ENCODE measurements at regions not wholly inside any gene's neighbourhood (a gene's known extent, or its start where the extent isn't known, plus 50 kb on each side); places are given as distances from the start of the nearest gene placed in this dataset.
A peak's percentile ranks its signal among the peaks of the same experiment; 100 is the strongest.

DNA sequence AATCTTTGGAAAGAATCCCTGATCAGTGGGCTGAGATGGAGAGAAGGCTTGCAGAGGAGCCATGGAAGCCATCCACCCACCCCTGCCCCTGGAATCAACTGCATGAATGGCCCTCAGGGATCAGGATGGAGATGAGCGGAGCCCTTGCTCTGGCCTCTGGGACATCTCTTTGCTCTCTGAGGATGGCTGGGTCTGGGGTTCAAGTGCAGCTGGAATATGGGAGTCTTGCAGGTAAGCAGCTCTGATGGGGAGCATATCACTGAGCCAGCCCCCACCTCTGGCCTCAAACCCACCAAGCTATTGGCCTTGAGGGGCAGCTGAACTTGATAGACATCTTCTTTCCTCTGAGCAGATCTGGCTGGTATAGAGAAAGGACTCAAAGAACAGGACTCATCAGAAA is 76.1 kb downstream of the C5orf15 start:
- CTCF ChIA-PET: no interaction called here
- intact Hi-C loops (cut with DNase I, micrococcal nuclease): no loop called here

DNA sequence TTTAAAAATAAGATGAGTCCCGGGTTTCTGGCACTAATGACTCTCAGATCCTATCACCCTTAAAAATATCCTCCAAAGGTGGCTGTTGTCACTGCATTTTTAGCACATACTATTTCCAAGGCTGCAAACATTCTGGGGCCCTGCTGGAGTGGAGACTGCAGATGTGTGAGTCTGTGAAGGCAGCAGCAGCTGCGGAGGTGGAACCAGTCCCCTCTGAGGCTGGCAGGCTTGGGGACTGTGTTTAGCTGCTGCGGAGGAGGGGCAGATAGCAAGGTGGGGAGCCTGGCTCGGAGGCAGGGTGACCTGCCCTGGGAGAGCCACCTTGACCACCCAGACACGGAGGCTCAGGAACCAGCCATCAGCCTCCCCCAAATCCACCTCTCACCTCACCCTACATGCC is 77.0 kb downstream of the C5orf15 start:
- Mint-ChIP-seq H3K36me3 (ENCODE audit: low read depth) (no peaks in the 10 kb centered on the region), H3K4me3 (no peak overlapping the region), H3K4me1 (peaks cover 4% of the 10 kb centered on the region), H3K27ac (no peak overlapping the region), H3K27me3 (no peaks in the 10 kb centered on the region), H3K9me3 (ENCODE audit: low read depth) (no peaks in the 10 kb centered on the region)
- intact Hi-C loops (cut with DNase I, micrococcal nuclease): no loop called here
- DNase-seq (no peak), ATAC-seq (no peak)
- ChIA-PET POLR2A (no interaction called here), CTCF (no interaction called here)

More for the DNA sequence above, 76.1 kb downstream of the C5orf15 start:
- H3K36me3 Mint-ChIP-seq (ENCODE audit: low read depth): no peaks in the 10 kb centered on the region
- H3K9me3 Mint-ChIP-seq (ENCODE audit: low read depth): no peaks in the 10 kb centered on the region
- no peak overlapping the region for H3K27ac Mint-ChIP-seq
- DNase-seq: no peak
- no peak overlapping the region for H3K4me3 Mint-ChIP-seq
- no peak for ATAC-seq
- H3K4me1 Mint-ChIP-seq: peaks cover 4% of the 10 kb centered on the region
- POLR2A ChIA-PET: no interaction called here
- H3K27me3 Mint-ChIP-seq: no peaks in the 10 kb centered on the region

- Mint-ChIP-seq H3K4me3 (no peak overlapping the region), H3K9me3 (ENCODE audit: low read depth) (no peaks in the 10 kb centered on the region), H3K27me3 (no peaks in the 10 kb centered on the region), H3K36me3 (ENCODE audit: low read depth) (no peaks in the 10 kb centered on the region), H3K4me1 (no peaks in the 10 kb centered on the region), H3K27ac (no peak overlapping the region)
- DNase-seq (no peak), ATAC-seq (no peak)
- CTCF ChIA-PET: no interaction called here
- POLR2A ChIA-PET: no interaction called here
- intact Hi-C loops (cut with DNase I, micrococcal nuclease): no loop called here
These were observed 77.6 kb downstream of the C5orf15 start for GRCh38 chr5:133890776-133891280.

GRCh38 chr5:133890314-133890713 is 78.1 kb downstream of the C5orf15 start:
- Mint-ChIP-seq H3K4me1 (no peaks in the 10 kb centered on the region), H3K27me3 (no peaks in the 10 kb centered on the region), H3K4me3 (no peak overlapping the region), H3K27ac (no peak overlapping the region), H3K36me3 (ENCODE audit: low read depth) (no peaks in the 10 kb centered on the region), H3K9me3 (ENCODE audit: low read depth) (no peaks in the 10 kb centered on the region)
- intact Hi-C loops (cut with DNase I, micrococcal nuclease): no loop called here
- CTCF ChIA-PET: no interaction called here
- POLR2A ChIA-PET: no interaction called here
- DNase-seq (no peak), ATAC-seq (peak; percentile 19)

DNA sequence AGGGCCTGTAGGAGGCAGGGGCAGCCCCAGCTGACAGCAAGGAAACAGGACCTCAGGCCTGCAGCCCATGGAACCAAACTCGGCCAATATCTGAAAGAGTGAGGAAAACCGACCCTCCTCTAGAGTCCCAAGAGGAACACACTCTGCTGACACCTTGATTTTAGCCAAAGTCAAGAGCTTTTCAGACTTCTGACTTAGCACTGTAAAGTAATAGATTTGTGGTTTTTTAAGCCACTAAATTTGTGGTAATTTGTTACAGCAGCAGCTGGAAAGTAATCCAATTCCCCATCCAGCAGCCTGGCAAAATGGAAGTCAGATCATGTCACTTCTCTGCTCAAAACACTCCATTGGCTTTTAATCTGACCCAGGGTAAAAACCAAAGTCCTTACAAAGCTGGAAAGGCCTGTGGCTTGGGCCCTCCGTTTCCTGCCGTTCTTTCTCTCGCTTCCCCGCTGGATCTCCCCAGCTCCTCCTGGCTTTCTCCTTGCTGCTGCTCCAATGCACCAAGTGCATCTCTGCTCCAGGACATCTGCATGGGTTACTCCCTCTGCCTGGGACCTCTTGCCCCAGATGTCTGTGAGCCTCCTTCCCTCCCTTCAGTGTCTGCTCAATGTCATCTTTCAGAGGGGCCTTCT is 79.0 kb downstream of the C5orf15 start:
- no peaks in the 10 kb centered on the region for H3K9me3 Mint-ChIP-seq (ENCODE audit: low read depth)
- CTCF ChIA-PET: no interaction called here
- no peaks in the 10 kb centered on the region for H3K36me3 Mint-ChIP-seq (ENCODE audit: low read depth)
- H3K27me3 Mint-ChIP-seq: no peaks in the 10 kb centered on the region
- no peak for ATAC-seq
- H3K4me1 Mint-ChIP-seq: no peaks in the 10 kb centered on the region
- no peak overlapping the region for H3K27ac Mint-ChIP-seq
- intact Hi-C loops (cut with DNase I, micrococcal nuclease): no loop called here
- H3K4me3 Mint-ChIP-seq: no peak overlapping the region
- no peak for DNase-seq
- POLR2A ChIA-PET: interaction anchor here (0.6 kb wide), 1 partner anchor 474 kb away, joined by 3 read pairs; no protein-coding TSS in a partner anchor

DNA sequence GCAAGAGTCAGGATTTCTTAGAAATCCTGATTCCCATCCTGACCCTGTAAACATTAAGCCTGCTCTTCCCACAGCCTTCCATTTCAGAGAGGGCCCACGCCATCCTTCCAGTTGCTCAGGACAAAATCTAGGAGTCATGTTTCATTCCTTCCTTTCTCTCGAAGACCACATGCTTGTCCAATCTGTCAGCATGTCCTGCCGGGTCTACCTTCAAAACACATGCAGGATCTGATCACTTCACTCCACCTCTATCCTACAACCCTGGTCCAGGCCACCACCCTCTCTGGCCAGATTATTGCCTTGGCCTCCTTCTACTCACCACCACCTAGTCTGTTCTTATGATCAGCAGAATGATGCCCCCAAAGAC is 79.8 kb downstream of the C5orf15 start:
- no peaks in the 10 kb centered on the region for H3K36me3 Mint-ChIP-seq (ENCODE audit: low read depth)
- ATAC-seq: no peak

DNA sequence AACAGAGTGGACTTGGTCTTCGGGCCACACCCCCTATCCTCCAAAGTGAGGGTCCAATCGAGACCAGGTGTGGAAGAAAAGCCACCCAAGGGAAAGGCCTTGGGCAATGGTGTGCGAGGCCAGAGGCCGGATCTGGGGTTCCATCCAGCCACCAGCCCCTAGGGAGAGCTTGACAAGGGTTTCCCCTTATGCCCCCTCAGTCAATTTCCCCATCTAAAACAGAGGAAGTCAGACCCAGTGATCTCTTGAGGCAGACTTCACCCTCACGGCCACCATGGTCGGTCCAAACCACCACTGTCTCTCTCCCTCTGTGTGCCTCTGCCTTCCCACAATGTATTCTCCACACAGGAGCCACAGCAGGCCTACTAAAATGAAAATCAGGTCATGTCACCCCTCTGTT is 82.9 kb downstream of the C5orf15 start:
- H3K27ac Mint-ChIP-seq: no peak overlapping the region
- no peak for DNase-seq
- intact Hi-C loops (cut with DNase I, micrococcal nuclease): no loop called here
- POLR2A ChIA-PET: no interaction called here
- H3K4me3 Mint-ChIP-seq: no peak overlapping the region
- CTCF ChIA-PET: interaction anchor here (0.5 to 0.7 kb wide), 2 partner anchors 56 to 488 kb away, joined by 3 read pairs; no protein-coding TSS in a partner anchor
- H3K36me3 Mint-ChIP-seq (ENCODE audit: low read depth): no peaks in the 10 kb centered on the region
- no peaks in the 10 kb centered on the region for H3K9me3 Mint-ChIP-seq (ENCODE audit: low read depth)
- no peaks in the 10 kb centered on the region for H3K4me1 Mint-ChIP-seq
- H3K27me3 Mint-ChIP-seq: peaks cover 4% of the 10 kb centered on the region
- no peak for ATAC-seq

More for the DNA sequence above, 79.8 kb downstream of the C5orf15 start:
- intact Hi-C loops (cut with DNase I, micrococcal nuclease): no loop called here
- Mint-ChIP-seq H3K27me3 (no peaks in the 10 kb centered on the region), H3K4me1 (no peaks in the 10 kb centered on the region), H3K27ac (no peak overlapping the region), H3K9me3 (ENCODE audit: low read depth) (no peaks in the 10 kb centered on the region), H3K4me3 (no peak overlapping the region)
- no peak for DNase-seq
- ChIA-PET CTCF (interaction anchor here (0.6 to 1.3 kb wide), 2 partner anchors 19 to 110 kb away, joined by 3 to 4 read pairs; no protein-coding TSS in a partner anchor), POLR2A (no interaction called here)

- ChIA-PET CTCF (interaction anchor here (0.7 kb wide), 1 partner anchor 487 kb away, joined by 3 read pairs; no protein-coding TSS in a partner anchor), POLR2A (no interaction called here)
These were observed 83.7 kb downstream of the C5orf15 start for GRCh38 chr5:133884569-133885311.

DNA sequence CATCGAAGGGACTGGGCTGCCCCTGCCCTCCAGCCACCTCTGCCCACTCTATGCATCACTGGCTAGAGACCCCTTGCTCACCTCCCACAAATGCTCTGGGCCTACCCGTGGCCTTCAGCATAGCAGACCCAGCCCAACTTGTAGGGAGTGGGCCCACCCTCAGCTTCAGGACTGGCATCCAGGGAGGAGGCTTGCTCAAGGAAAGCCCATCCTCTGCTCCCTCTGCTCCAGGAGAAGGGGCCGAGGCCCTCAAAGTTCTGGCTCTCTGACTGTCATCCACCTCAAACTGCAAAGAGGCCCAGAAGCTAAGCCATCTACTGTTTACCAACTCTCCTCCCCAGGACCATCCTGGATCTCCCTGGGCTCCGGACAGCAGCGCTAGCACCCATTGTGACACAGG is 84.5 kb downstream of the C5orf15 start:
- intact Hi-C loops (cut with DNase I, micrococcal nuclease): no loop called here
- ChIA-PET CTCF (no interaction called here), POLR2A (no interaction called here)

More at GRCh38 chr5:133884569-133885311, 83.7 kb downstream of the C5orf15 start:
- Mint-ChIP-seq H3K27me3 (peaks cover 4% of the 10 kb centered on the region), H3K4me3 (no peak overlapping the region), H3K9me3 (ENCODE audit: low read depth) (no peaks in the 10 kb centered on the region), H3K36me3 (ENCODE audit: low read depth) (no peaks in the 10 kb centered on the region), H3K4me1 (no peaks in the 10 kb centered on the region), H3K27ac (no peak overlapping the region)
- intact Hi-C loops (cut with DNase I, micrococcal nuclease): no loop called here
- ATAC-seq (no peak), DNase-seq (no peak)

DNA sequence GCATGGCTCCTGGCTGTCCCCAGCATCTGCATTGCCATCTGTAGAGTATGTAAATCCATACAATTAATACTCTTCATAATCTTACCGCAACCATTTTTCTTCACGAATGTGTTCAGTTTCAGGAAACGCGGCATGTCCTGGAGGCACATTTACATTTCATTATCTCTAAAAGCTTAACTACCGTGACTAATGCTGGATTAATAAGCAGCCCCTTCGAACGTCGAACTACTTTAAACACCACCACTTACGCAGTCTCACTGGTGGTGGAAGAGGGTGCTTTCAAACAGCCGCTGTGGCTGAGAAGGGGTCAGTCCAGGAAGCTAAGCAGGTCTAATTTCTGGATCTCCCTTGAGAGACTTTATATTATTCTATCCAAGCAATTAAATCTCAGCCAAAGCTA is 85.6 kb downstream of the C5orf15 start:
- H3K4me1 Mint-ChIP-seq: peaks cover 6% of the 10 kb centered on the region
- intact Hi-C loops (cut with DNase I, micrococcal nuclease): no loop called here
- no peak overlapping the region for H3K4me3 Mint-ChIP-seq
- H3K27me3 Mint-ChIP-seq: peaks cover 8% of the 10 kb centered on the region
- DNase-seq (no peak), ATAC-seq (no peak)
- no peak overlapping the region for H3K27ac Mint-ChIP-seq
- H3K36me3 Mint-ChIP-seq (ENCODE audit: low read depth): no peaks in the 10 kb centered on the region
- ChIA-PET POLR2A (no interaction called here), CTCF (interaction anchor here (0.6 to 1.5 kb wide), 3 partner anchors 13 to 200 kb away, joined by 3 to 8 read pairs (median 4); no protein-coding TSS in a partner anchor)
- no peaks in the 10 kb centered on the region for H3K9me3 Mint-ChIP-seq (ENCODE audit: low read depth)

More for the DNA sequence above, 84.5 kb downstream of the C5orf15 start:
- Mint-ChIP-seq H3K27me3 (peaks cover 4% of the 10 kb centered on the region), H3K36me3 (ENCODE audit: low read depth) (no peaks in the 10 kb centered on the region), H3K4me1 (no peaks in the 10 kb centered on the region), H3K9me3 (ENCODE audit: low read depth) (no peaks in the 10 kb centered on the region), H3K27ac (no peak overlapping the region), H3K4me3 (no peak overlapping the region)
- ATAC-seq (no peak), DNase-seq (no peak)

DNA sequence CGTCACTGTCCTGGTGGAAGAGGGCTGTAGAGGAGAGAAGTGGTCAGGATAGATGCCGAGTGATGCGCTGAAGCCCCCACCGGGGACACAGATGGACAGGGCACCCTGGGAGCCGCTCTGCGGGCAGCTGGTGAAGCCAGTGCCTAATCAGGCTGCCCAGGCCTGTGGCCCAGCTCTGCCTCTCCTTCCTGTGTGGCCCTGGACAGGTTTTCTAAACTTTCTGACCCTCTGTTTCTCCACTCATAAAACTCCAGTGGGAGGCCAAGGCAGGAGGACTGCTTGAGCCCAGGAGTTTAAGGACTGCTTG is 86.1 kb downstream of the C5orf15 start:
- ChIA-PET POLR2A (no interaction called here), CTCF (interaction anchor here (0.6 to 1.5 kb wide), 4 partner anchors 13 to 199 kb away, joined by 3 to 8 read pairs (median 4); no protein-coding TSS in a partner anchor)
- Mint-ChIP-seq H3K4me3 (no peak overlapping the region), H3K27ac (no peak overlapping the region), H3K27me3 (peaks cover 8% of the 10 kb centered on the region), H3K4me1 (peaks cover 6% of the 10 kb centered on the region), H3K9me3 (ENCODE audit: low read depth) (no peaks in the 10 kb centered on the region), H3K36me3 (ENCODE audit: low read depth) (no peaks in the 10 kb centered on the region)
- DNase-seq (no peak), ATAC-seq (no peak)
- intact Hi-C loops (cut with DNase I, micrococcal nuclease): no loop called here
